NCI-H1417 treated with DMSO at 0.1 percent for 48 hours (cell line): ENCODE measurements at regions not wholly inside any gene's neighbourhood (a gene's known extent, or its start where the extent isn't known, plus 50 kb on each side); places are given as distances from the start of the nearest gene placed in this dataset.

ENCODE experiments used
- DNase-seq: peaks from one replicate; lab custom pipeline; 2025; lab: John Stamatoyannopoulos, UW

DNA sequence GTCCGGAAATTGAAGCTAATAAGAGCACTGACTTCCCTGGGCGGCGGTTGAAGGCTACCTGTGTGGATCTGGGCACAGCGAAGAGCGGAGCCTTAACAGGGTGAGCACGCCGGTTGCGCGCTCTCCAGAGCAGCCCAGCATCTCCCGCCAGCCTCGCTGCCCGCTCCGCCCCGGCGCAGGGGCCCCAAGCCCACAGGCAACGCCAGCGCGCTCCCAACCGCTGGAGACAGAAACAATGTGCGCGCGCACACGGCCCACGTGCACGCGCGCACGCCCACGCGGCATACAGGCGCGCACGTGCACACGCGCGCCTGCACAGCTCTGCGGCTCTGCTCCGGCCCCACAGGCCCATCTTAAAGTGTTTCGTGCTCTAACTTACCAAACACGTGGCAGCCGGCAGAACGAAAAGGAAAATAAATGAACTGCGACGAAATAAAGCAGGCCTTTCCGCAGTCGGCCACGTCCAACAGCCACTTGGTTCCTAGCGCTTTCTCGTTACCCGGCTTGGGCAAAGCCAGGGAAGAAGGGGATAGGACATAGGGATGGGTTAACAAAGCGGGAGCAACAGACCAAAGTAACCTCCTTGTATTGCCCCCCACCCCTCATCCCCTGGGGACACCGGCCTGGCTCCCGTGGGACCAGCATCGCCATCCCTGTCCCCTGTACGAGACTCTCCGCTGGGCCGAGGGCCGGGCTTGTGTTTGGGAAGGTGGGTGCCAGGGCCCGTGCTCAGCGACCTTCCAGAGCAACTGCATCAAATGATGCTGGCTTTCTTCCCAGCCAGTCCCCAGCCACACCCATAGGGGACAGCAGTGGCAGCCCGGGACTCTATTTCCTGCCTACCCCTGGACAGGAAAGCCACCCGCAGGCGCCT is 203.7 kb downstream of the ABHD5 start:
- DNase-seq, result no peak

GRCh38 chr3:43895573-43895972 is 204.8 kb downstream of the ABHD5 start:
- no peak for DNase-seq

DNA sequence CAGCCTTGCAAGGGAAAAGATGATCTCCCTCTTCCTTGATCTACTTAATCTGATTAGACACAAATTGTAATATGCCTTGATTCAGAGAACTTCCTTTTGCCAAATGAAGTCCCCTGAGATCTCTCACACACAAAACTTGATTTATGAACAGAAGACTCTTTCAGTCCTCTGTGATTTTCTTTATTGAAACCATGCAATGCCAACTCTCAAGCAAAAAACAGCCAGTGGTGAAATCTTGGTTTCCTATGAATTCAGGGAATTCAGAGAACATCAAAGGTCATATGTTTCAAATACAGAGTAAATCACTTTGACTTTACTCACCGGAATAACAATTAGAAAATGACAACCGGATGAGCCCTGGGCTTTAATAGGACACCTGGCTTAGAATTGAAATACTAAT is 211.7 kb downstream of the ABHD5 start:
- no peak for DNase-seq

- DNase-seq, result no peak
Measured at GRCh38 chr3:43905157-43905556, 214.4 kb downstream of the ABHD5 start.

DNA sequence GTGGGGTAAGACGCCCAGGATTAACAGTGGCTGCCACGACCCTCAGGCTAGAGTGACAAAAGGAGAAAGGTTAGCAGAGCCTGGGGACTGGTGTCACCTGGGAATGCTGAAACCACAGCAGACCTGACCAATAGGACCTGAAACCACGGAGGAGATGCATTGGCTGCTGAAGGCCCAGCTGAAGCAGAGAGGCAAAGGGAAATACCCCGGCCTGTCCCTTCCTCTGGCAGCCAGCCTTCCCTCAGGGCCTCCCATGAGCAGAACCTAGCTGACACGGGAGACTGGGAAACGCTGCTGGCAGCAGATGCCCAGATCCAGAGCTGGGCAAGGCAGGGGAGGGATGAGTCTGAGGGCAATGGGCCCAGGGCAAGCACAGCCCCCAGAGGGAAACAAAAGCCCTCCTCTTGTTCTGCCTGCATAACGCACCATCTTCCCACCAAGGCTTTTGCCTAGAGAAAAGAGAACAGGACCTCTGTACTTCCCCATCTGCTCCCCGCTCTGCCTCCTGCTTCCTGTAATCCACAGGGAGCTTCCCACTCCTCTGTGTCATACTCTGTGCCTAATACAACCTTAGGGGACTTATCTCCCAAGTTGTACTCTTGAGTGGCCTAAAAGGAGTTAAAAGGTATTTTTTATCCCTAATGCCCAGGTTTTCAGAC is 216.2 kb downstream of the ABHD5 start:
- no peak for DNase-seq

GRCh38 chr3:43907508-43907858 is 216.7 kb downstream of the ABHD5 start:
- no peak for DNase-seq

GRCh38 chr3:43908456-43908855 is 217.7 kb downstream of the ABHD5 start:
- no peak for DNase-seq

GRCh38 chr3:43909149-43909548 is 218.4 kb downstream of the ABHD5 start:
- no peak for DNase-seq

- DNase-seq, result no peak
Measured at GRCh38 chr3:43910750-43911149, 220.0 kb downstream of the ABHD5 start.

DNA sequence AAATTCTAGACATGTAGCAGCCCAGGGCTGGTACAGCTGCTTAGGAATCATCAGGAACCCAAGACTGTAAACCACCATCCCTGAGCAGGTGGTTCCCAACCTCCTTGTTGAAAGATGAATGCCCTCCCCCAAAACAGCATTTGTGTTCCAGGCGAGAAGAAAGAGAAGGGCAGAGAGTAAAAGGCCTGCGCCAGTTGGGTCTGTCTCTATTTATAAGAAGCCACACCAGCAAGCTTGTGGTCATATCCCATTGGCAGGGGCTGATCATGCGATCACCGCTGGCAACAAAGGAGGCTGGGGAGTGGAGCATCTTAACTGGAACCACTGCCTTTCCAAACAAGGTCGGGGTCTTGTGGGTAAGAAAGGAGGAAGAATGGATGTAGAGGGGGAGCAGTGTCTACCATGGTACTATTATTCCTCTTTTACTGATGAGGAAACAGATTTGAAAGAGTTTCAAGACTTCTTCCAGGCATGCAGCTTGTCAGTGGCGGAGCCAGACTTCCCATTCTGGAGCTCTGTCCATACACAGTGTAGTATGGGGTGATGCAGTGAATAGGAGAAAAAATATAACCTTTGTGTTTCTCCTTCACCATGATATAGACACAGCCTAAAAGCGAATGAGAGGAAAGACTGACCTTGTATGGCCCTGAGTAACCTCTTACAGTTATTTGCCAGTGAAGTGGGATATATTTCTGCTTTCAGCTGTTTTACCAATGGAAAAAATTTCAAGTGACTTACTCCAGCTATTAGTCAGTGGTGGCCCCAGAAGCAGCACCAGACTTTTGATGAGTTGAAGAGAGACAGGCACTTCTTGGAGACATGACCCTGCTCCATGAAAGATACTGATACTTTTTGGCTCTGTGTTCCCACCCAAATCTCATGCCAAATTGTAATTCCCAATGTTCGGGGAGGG is 222.6 kb downstream of the ABHD5 start:
- no peak for DNase-seq

GRCh38 chr3:43914269-43914668 is 223.5 kb downstream of the ABHD5 start:
- DNase-seq, result no peak

DNA sequence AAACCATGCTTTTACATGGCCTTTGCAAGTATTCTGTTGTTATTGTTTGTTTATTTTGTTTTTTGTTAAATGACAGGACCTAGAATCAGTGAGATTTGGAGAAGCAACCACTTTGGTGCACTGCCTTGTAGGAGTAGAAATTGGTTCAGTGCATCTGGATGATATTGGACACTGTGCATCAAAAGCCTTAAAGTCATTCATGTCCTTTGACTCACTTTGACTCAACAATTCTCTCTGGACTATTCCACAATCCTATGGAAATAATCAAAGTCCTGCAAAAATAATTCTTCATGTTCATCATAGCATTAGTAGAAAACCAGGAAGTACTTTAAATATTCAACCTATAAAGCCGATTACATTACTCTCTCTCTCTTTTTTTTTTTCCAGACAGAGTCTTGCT is 224.8 kb downstream of the ABHD5 start:
- DNase-seq, result no peak

GRCh38 chr3:43917361-43917760 is 226.6 kb downstream of the ABHD5 start:
- no peak for DNase-seq

GRCh38 chr3:43919029-43919428 is 228.3 kb downstream of the ABHD5 start:
- DNase-seq, result no peak

DNA sequence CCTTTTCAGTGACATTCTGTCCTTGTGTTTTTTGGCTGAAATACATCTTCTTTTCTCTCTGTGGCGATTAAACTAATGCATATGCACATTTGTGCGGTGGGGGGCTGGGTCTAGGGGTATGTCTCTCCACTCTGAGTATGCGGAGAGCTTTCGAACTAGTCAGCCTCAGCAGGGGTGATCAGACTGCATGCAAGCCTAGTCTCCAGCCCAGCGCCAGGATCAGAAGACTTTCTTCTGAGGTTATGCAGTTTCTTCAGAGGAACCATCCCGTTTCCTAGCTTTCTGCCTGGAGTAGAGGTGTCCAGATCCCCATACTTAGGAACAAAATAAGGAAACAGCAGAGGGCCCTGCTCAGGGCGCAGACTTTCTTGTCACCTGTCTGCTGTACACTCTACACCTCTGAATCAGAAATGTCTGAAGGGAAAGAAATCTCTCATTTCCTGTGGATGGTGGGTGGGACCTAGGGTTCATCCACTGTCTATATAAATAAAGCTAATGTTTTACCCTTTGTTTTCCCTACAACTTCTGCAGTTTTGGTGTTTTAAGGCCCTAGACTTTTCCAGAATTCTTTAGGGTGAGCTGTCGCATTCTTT is 230.4 kb downstream of the ABHD5 start:
- DNase-seq, result no peak

DNA sequence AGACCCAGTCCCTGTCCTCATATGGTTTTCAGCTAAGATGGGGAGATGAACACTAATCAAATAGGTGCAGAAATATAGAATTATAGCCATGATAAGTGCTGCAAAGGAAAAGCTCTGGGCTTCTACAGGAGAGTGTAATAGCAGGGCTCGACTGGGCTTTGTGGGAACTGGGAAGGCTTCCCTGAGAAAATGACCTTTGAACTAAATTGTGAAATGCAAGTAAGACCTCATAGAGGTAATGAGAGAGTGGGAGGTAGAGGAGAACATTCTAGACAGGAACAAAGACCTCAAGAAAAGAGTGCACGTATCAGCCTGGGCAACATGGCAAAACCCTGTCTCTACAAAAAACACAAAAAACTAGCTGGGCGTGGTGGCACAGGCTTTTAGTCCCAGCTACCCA is 231.6 kb downstream of the ABHD5 start:
- DNase-seq, result no peak

DNA sequence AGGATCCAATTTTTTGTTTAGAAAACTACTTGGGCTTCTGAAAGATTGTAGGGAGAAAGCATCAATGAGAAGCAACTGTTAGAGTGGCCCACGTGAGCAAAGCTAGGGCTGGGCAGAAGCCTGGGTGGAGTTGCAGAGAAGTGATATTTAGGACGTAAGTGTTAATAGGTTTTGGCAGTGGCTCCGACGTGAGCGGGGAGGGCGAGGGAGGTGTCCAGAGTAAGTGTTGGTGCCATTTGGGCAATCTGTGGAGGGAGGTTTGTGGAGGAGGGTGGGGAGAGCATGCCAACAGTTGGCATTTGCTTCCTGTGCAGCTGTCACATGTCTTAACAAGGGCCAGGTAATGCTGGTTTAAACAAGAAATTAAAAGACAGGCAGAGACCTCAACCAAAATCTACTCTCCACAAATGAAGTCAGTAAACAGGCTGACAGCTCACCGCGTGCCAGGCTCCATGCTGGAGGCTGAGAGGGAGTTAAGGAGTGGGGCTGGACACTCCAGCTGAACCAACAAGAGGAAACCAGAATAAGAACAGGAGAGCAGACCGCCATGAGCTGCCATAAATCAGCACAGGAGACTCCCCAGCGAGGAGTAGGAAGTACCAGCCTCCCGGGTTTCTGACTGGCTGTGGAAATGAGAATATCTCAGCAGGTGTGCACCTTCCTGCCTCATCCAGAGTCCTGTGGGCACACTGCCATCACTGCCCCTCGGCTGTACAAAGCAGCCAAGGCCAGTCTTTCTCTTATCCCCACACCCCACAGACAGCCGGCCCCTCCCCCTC is 232.6 kb downstream of the ABHD5 start:
- peak; percentile 45 for DNase-seq

GRCh38 chr3:43926055-43926454 is 235.3 kb downstream of the ABHD5 start:
- DNase-seq, result no peak

DNA sequence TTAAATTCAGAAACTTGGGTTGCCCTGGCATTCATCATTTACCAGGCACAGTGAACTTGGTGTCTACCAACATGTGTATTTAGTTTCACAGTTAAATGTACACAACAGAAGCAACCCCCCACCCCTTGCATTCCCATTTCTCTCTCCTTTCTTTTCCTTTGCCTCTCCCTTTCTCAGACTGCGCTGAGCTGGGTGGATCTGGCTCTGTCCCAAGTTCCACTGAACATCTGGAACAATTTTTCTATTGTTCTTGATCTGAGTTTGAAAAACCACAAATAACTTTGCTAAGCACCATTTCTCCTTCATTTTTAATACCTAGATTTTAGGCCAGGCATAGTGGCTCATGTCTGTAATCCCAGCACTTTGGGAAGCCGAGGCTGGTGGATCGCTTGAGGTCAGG is 242.2 kb downstream of the ABHD5 start:
- DNase-seq, result no peak

DNA sequence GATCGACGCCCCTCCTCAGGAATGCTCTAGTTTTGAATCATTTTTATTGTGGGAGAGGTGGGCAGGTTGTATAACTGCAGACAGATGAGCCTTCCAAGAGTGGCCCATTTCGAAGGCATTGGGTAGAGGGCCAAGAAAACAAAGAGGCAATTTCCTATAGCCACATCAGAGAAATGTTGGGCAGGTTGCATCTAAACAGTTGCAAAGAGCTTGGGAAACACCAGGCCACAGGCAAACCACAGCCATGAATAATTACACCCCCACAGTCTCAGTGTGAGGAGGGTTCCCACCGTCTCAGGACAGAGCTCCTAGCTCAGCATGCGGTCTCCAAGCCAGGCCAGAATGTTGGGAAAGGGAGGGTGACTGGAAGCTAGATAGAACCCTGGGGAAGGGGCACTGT is 257.3 kb downstream of the ABHD5 start:
- no peak for DNase-seq

DNA sequence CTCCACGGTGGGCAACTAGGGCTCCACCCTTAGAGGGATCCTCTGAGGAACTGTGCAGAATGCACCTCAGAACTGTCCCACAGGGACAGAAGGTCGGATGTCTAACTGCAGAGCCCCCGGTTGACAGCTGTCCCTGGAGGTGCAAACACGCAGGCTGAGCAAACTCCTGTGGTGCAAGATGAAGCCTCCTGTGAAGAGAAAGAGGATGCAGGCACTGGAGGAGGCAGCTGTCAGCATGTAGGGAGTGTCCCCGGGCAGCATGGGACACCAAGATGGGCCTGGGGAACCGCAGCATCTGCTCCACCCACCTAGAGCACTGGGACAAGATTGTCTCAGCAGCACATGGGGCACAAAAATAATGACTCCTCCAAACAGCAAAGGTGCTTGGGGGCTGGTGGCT is 258.9 kb downstream of the ABHD5 start:
- no peak for DNase-seq
